GM18907 (cell line): ENCODE measurements at regions not wholly inside any gene's neighbourhood (a gene's known extent, or its start where the extent isn't known, plus 50 kb on each side); places are given as distances from the start of the nearest gene placed in this dataset.

Source experiments
- ATAC-seq: cut with Tn5 transposase; IDR thresholded peaks from one replicate; pipeline ENCODE4 v1.9.1; 2021; ENCODE audit warnings: mild to moderate bottlenecking, moderate library complexity; ENCODE audit not compliant: unreplicated experiment

DNA sequence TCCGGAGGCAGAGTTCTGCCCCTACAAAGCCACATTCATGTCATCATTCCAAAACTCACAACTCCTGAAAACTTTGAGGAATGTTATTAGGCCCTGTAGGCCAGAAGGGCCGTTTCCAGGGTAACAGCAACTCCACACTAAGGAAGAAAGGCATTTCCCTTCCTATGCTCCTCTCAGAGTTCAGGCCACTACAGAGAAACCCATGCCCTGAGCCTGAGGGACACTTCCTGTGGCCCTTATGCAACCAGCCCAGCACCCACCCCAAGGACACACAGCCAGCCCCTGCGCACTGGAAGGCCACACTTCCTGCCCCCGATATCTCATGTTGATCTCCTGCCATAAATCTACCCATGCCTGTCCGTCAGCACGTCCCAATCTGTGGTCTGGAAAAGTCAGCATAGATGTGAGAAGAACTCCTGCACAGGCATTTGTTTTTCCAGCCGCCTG lies 289.3 kb downstream of the BCOR start:
- no peak for ATAC-seq

- ATAC-seq = no peak
Measured at GRCh38 chrX:39809331-39809730, 288.4 kb downstream of the BCOR start.

- no peak for ATAC-seq
Measured at GRCh38 chrX:39810901-39811300, 286.9 kb downstream of the BCOR start.

GRCh38 chrX:39811376-39811775 lies 286.4 kb downstream of the BCOR start:
- ATAC-seq = no peak

- no peak for ATAC-seq
Measured at GRCh38 chrX:39813631-39814277, 284.0 kb downstream of the BCOR start.

DNA sequence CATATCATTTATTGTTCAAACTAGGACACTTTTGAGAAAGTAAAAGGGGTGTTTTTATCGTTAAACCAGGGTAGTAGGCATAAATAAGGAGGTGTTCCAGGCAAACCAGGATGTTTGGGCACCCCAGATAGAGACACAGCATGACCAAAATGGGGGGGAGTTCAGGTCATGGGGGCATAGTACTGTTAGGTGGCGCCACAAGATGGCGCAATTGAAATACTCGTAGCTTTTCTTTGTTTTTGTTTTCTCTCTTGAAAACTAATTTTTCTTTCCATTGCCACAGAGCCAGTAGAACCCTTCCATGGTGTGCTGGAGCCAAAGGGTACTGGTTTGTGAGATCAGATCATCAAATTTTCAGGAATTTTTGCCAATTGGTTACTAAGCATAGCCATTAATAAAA lies 283.4 kb downstream of the BCOR start:
- ATAC-seq = no peak

DNA sequence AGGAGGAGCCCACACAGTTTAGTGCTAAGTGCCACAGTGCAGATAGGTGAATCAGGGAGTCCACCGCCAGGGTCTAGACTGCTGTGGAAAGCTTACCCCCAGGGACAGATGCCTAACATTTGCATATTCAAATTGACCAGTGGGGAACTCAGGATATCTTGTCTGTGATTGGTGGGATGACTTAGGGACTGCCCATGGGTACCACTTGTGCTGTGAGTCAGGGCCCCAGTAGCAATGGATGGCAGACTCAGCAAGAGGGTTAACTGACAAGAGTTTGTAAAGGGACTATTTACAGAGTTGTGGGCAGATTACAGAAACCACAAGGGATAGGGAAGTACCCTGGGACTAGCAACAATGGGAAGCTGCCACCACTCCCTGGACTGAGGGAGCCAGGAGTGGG lies 282.1 kb downstream of the BCOR start:
- peak; percentile 72 for ATAC-seq

DNA sequence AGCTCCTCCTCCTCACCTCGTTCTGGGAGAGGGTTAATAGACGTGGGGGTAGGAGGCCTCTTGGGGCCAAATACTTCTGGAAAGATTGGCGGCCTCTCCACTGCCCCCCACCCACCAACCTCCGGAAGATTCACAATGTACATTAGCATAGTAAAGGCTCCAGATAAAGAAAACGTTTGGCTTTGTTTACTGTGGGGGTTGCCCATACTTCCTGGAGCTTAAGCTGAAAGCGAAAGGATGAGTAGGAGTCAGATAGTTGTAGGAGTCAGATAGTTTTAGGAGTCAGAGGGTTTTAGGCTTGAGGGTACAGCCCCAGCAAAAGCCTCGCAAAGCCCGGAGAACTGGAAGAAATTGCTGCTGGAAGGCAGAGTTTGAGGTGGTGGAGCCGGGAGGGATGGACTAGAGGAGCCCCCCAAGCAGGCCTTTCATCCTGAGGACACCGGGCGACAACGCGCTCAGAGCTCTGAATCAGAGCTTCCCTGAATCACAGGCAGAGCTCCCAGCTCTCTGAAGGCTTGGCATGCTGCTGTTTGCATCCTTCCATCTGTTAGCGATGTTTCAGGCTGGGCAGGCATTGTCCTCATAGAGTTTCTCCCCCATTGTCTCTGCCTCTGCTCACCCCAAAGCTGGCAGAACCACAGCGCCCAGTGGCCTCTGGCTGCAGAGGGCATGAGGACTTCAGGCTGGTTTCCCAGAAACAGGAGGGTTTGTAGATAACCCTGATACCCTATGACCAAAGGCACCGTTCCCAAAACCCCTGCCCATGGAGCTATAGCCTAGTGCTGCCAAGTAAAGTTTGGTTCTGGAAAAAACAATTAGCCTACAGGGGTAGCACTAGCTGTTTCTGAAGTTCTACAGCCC lies 280.7 kb downstream of the BCOR start:
- no peak for ATAC-seq

- ATAC-seq = no peak
Measured at GRCh38 chrX:39817754-39818470, 279.8 kb downstream of the BCOR start.

DNA sequence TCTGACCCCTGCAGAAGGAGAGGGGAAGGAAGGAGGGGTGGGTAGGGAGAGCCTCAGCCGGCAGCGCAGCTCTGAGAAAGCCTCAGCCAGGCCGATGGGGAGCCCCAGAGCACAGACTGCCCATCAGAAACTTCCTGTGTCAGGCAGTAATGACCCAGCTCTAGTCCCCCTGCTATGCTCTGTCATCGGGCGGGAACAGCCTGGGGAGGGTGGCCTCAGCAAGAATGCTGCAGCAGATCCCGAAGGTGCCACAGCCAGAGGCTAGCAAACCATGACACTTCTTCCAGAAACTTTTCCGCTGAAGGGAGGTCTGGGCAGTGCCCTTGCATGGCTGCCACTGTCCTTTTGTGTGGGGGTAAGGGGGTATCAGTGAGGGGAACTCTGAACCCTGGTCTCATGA lies 279.0 kb downstream of the BCOR start:
- ATAC-seq = no peak

- ATAC-seq = no peak
Measured at GRCh38 chrX:39819921-39820849, 277.6 kb downstream of the BCOR start.

- no peak for ATAC-seq
Measured at GRCh38 chrX:39820938-39821708, 276.6 kb downstream of the BCOR start.

GRCh38 chrX:39821709-39822095 lies 276.1 kb downstream of the BCOR start:
- no peak for ATAC-seq

DNA sequence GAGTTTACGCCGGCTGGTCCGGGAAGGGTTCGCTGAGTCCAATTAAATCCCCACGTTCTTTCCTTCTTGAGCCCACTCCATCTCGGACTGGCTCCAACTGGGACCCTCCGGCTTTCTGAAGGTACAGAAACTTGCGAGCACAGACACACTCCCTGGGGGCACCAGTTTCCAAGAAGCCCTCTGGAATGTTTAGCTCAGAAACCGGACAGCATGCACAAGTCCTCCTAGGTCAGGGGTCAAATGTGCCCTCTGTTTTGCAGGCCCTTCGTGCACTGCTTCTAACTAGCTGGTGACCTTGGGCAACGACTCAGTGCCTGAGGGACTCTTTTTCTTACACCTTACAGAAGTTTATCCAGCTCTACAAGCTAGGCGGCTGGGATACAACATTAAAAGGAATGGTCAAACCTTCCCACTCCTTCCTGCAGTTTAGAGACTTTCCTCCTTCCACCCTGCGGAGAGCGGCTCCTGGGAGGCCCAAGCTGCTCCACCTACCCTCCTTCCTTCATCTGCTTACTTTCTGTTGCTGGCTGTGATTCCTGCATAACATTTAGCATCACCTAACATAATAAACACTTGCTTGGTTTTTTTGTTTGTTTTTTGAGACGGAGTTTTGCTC lies 275.5 kb downstream of the BCOR start:
- no peak for ATAC-seq

- ATAC-seq = no peak
Measured at GRCh38 chrX:39823424-39823823, 274.3 kb downstream of the BCOR start.

DNA sequence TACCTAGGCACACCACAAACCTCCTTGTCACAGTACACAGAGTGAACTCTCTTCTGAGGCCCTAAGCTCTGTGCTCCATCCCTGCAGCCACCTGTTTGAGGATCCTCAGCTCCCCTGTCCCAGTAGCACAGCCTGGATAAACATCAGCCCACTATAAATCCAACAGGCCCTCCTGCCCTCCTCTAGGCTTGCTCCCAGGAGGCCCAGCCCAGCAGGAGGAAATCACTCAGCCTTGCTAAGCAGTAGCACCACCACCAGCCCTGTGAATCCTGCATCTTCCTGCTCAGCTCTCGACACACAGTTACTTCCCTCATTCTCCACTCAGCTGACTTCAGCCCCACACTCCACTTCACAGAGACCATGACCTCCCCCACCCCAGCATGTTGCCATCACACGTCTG lies 273.9 kb downstream of the BCOR start:
- no peak for ATAC-seq

DNA sequence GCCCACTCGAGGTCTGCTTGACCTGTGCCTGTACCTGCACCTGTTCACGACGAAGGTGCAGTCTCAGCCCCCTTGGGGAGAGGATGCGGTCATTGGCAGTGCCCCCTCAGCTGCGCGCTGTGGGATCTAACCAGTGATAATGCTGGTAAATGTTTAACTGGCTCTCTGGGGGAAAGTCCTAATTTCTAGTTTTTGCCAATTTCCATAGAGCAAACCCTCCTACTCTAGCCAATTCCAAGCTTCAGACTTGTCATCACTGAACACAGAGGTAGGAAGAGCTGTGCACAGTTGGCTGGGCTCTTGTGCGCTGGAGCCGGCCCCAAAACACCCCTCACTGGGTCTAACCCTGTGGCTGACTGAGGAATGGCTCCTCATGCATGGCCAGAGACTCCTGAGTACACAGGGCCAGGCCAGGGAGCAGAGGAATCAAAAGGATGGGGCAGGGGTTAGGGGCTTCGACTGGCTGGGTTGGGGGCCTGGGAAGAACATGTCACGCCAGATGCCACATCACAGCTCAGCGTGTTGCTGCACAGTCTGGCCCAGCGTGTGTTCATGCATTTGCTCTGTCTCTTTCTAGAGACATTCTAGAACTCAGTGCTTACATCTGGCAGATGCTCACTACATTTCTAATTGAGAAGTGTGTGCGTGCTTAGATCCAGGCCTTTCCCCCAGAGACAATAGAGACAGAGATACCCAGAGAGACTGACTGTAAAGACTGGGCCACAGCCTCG lies 270.8 kb downstream of the BCOR start:
- no peak for ATAC-seq

GRCh38 chrX:39827951-39828350 lies 269.8 kb downstream of the BCOR start:
- peak; percentile 66 for ATAC-seq

- ATAC-seq = no peak
Measured at GRCh38 chrX:39828971-39829370, 268.8 kb downstream of the BCOR start.
